ENCODE measurements at regions not wholly inside any gene's neighbourhood (a gene's known extent, or its start where the extent isn't known, plus 50 kb on each side); places are given as distances from the start of the nearest gene placed in this dataset.
"Not testable (repeated sequence)": the region's sequence is repeated elsewhere in the genome, so short reads cannot be mapped to it uniquely, and the experiment has no call there.

DNA sequence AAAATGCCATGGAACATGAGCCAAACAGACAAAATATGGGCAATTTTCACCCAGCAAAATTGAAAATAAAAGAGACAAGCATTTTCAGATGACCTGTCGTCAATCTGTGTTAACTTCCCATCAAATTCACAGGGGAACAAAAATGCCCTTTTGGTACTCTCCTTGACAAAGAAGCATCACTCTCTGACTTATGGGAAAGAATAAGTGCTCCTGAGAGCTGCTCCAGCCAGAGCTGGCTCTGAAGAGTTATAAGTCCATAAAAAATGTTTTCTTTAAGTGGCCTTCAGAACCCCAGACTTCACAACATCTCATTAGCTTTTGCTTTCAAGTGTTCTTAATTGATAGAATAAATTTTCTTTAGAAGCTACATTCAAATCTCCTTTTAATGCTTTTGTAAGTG lies 721.4 kb upstream of the GOT2 start:
- no peak for TF ChIP-seq CTCF (IDR thresholded peaks at IDR 0.05; ENCODE audit: extremely low read depth, low read depth, low read length)
- no peak overlapping the region for H3K27ac ChIP-seq (ENCODE audit: low read depth, low read length)

DNA sequence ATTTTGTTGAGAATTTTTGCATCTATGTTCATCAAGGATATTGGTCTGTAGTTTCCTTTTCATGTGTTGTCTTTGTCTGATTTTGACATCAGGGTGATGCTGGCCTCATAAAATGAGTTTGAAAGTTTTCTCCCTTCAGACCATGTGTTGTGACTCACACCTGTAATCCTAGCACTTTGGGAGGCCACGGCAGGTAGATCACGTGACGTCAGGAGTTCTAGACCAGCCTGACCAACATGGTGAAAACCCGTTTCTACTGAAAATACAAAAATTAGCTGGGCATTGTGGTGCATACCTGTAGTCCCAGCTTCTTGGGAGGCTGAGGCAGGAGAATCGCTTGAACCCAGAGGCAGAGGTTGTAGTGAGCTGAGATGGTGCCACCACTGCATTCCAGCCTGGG lies 716.4 kb upstream of the GOT2 start:
- not testable (repeated sequence) for H3K36me3 ChIP-seq (ENCODE audit: insufficient read depth, low read length); H3K27me3 ChIP-seq (ENCODE audit: insufficient read depth, low read length); H3K4me2 ChIP-seq (ENCODE audit: insufficient read depth, low read length); H3K9me3 ChIP-seq (ENCODE audit: low read depth, low read length); DNase-seq (ENCODE audit: insufficient read length, low spot score, missing footprints); H3K4me3 ChIP-seq (ENCODE audit: insufficient read depth, low read length); H3K4me1 ChIP-seq (ENCODE audit: insufficient read depth, low read length); H3K79me2 ChIP-seq (ENCODE audit: insufficient read depth, low read length); H2AFZ ChIP-seq (ENCODE audit: low read length); H3K27ac ChIP-seq (ENCODE audit: low read depth, low read length); H4K20me1 ChIP-seq (ENCODE audit: insufficient read depth, low read length)

More for the DNA sequence above, 721.4 kb upstream of the GOT2 start:
- H3K79me2 ChIP-seq (ENCODE audit: insufficient read depth, low read length), result no peaks in the 10 kb centered on the region
- no peak for DNase-seq (ENCODE audit: insufficient read length, low spot score, missing footprints)
- H4K20me1 ChIP-seq (ENCODE audit: insufficient read depth, low read length), result no peaks in the 10 kb centered on the region
- H3K4me1 ChIP-seq (ENCODE audit: insufficient read depth, low read length), result no peaks in the 10 kb centered on the region
- H3K4me3 ChIP-seq (ENCODE audit: insufficient read depth, low read length), result no peak overlapping the region
- no peak overlapping the region for H3K4me2 ChIP-seq (ENCODE audit: insufficient read depth, low read length)
- no peaks in the 10 kb centered on the region for H3K27me3 ChIP-seq (ENCODE audit: insufficient read depth, low read length)
- H3K9me3 ChIP-seq (ENCODE audit: low read depth, low read length), result no peaks in the 10 kb centered on the region
- no peaks in the 10 kb centered on the region for H3K36me3 ChIP-seq (ENCODE audit: insufficient read depth, low read length)
- H2AFZ ChIP-seq (ENCODE audit: low read length), result no peak overlapping the region

- H3K4me1 ChIP-seq (ENCODE audit: insufficient read depth, low read length), result no peaks in the 10 kb centered on the region
- no peak for TF ChIP-seq CTCF (IDR thresholded peaks at IDR 0.05; ENCODE audit: extremely low read depth, low read depth, low read length)
- H3K9me3 ChIP-seq (ENCODE audit: low read depth, low read length), result no peaks in the 10 kb centered on the region
- no peak overlapping the region for H3K27ac ChIP-seq (ENCODE audit: low read depth, low read length)
- no peaks in the 10 kb centered on the region for H3K36me3 ChIP-seq (ENCODE audit: insufficient read depth, low read length)
- no peaks in the 10 kb centered on the region for H4K20me1 ChIP-seq (ENCODE audit: insufficient read depth, low read length)
- H3K27me3 ChIP-seq (ENCODE audit: insufficient read depth, low read length), result no peaks in the 10 kb centered on the region
- no peak overlapping the region for H2AFZ ChIP-seq (ENCODE audit: low read length)
- H3K4me3 ChIP-seq (ENCODE audit: insufficient read depth, low read length), result no peak overlapping the region
- H3K79me2 ChIP-seq (ENCODE audit: insufficient read depth, low read length), result no peaks in the 10 kb centered on the region
- no peak overlapping the region for H3K4me2 ChIP-seq (ENCODE audit: insufficient read depth, low read length)
- no peak for DNase-seq (ENCODE audit: insufficient read length, low spot score, missing footprints)
Measured at GRCh38 chr16:59440502-59440901, 706.4 kb upstream of the GOT2 start.

DNA sequence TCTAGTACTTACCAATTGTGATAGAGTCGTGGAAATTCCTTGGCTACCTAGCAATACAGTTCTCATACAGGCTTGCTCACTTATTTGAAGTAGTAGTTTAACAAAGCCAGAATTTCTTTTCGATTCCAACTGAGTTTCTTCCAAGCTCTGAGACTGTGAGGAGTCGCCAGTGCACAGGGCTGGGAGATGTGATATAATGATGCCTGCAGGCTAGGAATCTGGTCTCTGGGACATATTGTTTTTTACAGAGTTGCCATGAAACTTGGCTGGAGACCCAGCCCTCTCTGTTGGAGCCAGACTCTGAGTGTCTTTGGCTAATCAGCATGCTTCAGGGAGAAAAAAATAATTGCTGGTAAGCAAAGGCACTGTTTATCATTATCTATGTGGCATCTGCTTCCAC lies 698.8 kb upstream of the GOT2 start:
- Histone ChIP-seq H4K20me1 (ENCODE audit: insufficient read depth, low read length) (no peaks in the 10 kb centered on the region), H3K4me3 (ENCODE audit: insufficient read depth, low read length) (no peak overlapping the region), H3K4me2 (ENCODE audit: insufficient read depth, low read length) (no peak overlapping the region), H3K27ac (ENCODE audit: low read depth, low read length) (no peak overlapping the region), H3K4me1 (ENCODE audit: insufficient read depth, low read length) (no peaks in the 10 kb centered on the region), H3K79me2 (ENCODE audit: insufficient read depth, low read length) (no peaks in the 10 kb centered on the region), H3K9me3 (ENCODE audit: low read depth, low read length) (no peaks in the 10 kb centered on the region), H3K27me3 (ENCODE audit: insufficient read depth, low read length) (no peaks in the 10 kb centered on the region), H3K36me3 (ENCODE audit: insufficient read depth, low read length) (no peaks in the 10 kb centered on the region), H2AFZ (ENCODE audit: low read length) (no peak overlapping the region)
- no peak for TF ChIP-seq CTCF (IDR thresholded peaks at IDR 0.05; ENCODE audit: extremely low read depth, low read depth, low read length)
- DNase-seq (ENCODE audit: insufficient read length, low spot score, missing footprints), result no peak

- Histone ChIP-seq H3K9me3 (ENCODE audit: low read depth, low read length) (no peaks in the 10 kb centered on the region), H3K27me3 (ENCODE audit: insufficient read depth, low read length) (no peaks in the 10 kb centered on the region), H3K36me3 (ENCODE audit: insufficient read depth, low read length) (no peaks in the 10 kb centered on the region), H3K27ac (ENCODE audit: low read depth, low read length) (no peak overlapping the region), H3K4me3 (ENCODE audit: insufficient read depth, low read length) (no peak overlapping the region), H3K4me2 (ENCODE audit: insufficient read depth, low read length) (no peak overlapping the region), H2AFZ (ENCODE audit: low read length) (no peak overlapping the region), H4K20me1 (ENCODE audit: insufficient read depth, low read length) (no peaks in the 10 kb centered on the region), H3K4me1 (ENCODE audit: insufficient read depth, low read length) (no peaks in the 10 kb centered on the region), H3K79me2 (ENCODE audit: insufficient read depth, low read length) (no peaks in the 10 kb centered on the region)
- no peak for DNase-seq (ENCODE audit: insufficient read length, low spot score, missing footprints)
- TF ChIP-seq CTCF (IDR thresholded peaks at IDR 0.05; ENCODE audit: extremely low read depth, low read depth, low read length), result no peak
Measured at GRCh38 chr16:59432276-59432675, 698.2 kb upstream of the GOT2 start.
